K562 (cell line): ENCODE measurements at regions not wholly inside any gene's neighbourhood (a gene's known extent, or its start where the extent isn't known, plus 50 kb on each side); places are given as distances from the start of the nearest gene placed in this dataset.
A peak's percentile ranks its signal among the peaks of the same experiment; 100 is the strongest.

Experiments
- ARID1B ChIP-seq: fragments of 450-650 bp; IDR thresholded peaks from 2 replicates; pipeline ENCODE4 v1.6.1; 2016; ENCODE audit warnings: antibody characterized with exemption, mild to moderate bottlenecking, inconsistent platforms
- ASH1L ChIP-seq: fragments of 450-650 bp; IDR thresholded peaks from 2 replicates; pipeline ENCODE4 v1.6.1; 2018; ENCODE audit warnings: borderline replicate concordance, mild to moderate bottlenecking, low read depth; ENCODE audit not compliant: partially characterized antibody
- CBFA2T3 ChIP-seq: fragments of 450-650 bp; IDR thresholded peaks from 2 replicates; pipeline ENCODE4 v1.6.1; 2017
- CBX5 ChIP-seq: IDR thresholded peaks from 2 replicates; pipeline ENCODE4 v1.6.1; 2014; ENCODE audit warnings: low read depth, borderline replicate concordance
- CEBPG ChIP-seq, 3 experiments: fragments of 200-800 bp in 1 of 3; sonication (Bioruptor generic) in 1 of 3; sonication (generic) in 1 of 3; formaldehyde crosslinking in 1 of 3; IDR thresholded peaks in 2 of 3; conservative IDR thresholded peaks in 1 of 3; 2 replicates each; pipeline versions ENCODE4 v1.6.1 to v1.8.0; 2016 to 2022; ENCODE audit warnings: missing compliant biosample characterization in 2 of 3, missing genetic modification characterization in 2 of 3, mild to moderate bottlenecking in 1 of 3, missing genetic modification reagents in 1 of 3
- FIP1L1 ChIP-seq: fragments of 200-400 bp; formaldehyde crosslinking; IDR thresholded peaks from 2 replicates; pipeline ENCODE4 v1.6.1; 2018; ENCODE audit warnings: mild to moderate bottlenecking, low read depth, low read length; ENCODE audit not compliant: poor library complexity, severe bottlenecking
- FOSL1 ChIP-seq: fragments of 200-800 bp; sonication (Bioruptor generic); conservative IDR thresholded peaks from 2 replicates; pipeline ENCODE4 v1.6.1; 2016; ENCODE audit warnings: missing genetic modification characterization, missing compliant biosample characterization
- HDGF ChIP-seq: fragments of 450-650 bp; IDR thresholded peaks from 2 replicates; pipeline ENCODE4 v1.6.1; 2016
- HINFP ChIP-seq: fragments of 450-650 bp; conservative IDR thresholded peaks from 2 replicates; pipeline ENCODE4 v1.6.1; 2016; ENCODE audit warnings: missing genetic modification characterization, low read depth, mild to moderate bottlenecking, control low read depth, missing compliant biosample characterization
- MXI1 ChIP-seq: IDR thresholded peaks from 2 replicates; pipeline ENCODE4 v1.6.1; 2011; ENCODE audit warnings: low read depth, mild to moderate bottlenecking, improper control_type of control experiment, low read length
- RAD21 ChIP-seq, 2 experiments: fragments of 250-450 bp in 1 of 2; fragments of 450-650 bp in 1 of 2; sonication (Bioruptor Pico) in 1 of 2; formaldehyde crosslinking in 1 of 2; IDR thresholded peaks in 1 of 2; conservative IDR thresholded peaks in 1 of 2; 2 replicates each; pipeline versions ENCODE4 v1.4.0 to v1.8.0; 2020 to 2022; ENCODE audit warnings: mild to moderate bottlenecking in 2 of 2, moderate library complexity in 1 of 2
- SMARCB1 ChIP-seq: IDR thresholded peaks from 2 replicates; pipeline ENCODE4 v1.6.1; 2011; ENCODE audit warnings: improper control_type of control experiment, low read depth; ENCODE audit not compliant: insufficient read length
- TAL1 ChIP-seq: fragments of 450-650 bp; IDR thresholded peaks from 2 replicates; pipeline ENCODE4 v1.6.1; 2016; ENCODE audit warnings: mild to moderate bottlenecking
- TCF3 ChIP-seq: sonication (generic); formaldehyde crosslinking; IDR thresholded peaks from 2 replicates; pipeline ENCODE4 v1.4.0; 2020; ENCODE audit warnings: mild to moderate bottlenecking, missing genetic modification reagents
- TCF7L2 ChIP-seq: fragments of 150-350 bp; IDR thresholded peaks from 2 replicates; pipeline ENCODE4 v1.6.1; 2016; ENCODE audit warnings: low read depth, mild to moderate bottlenecking, low read length, moderate library complexity
- TEAD4 ChIP-seq, 2 experiments: sonication (generic) in 1 of 2; formaldehyde crosslinking in 1 of 2; IDR thresholded peaks; 2 replicates each; pipeline versions ENCODE4 v1.6.1 to v1.8.0; 2012 to 2022; ENCODE audit warnings: borderline replicate concordance in 1 of 2, inconsistent platforms in 1 of 2, low read length in 1 of 2, mild to moderate bottlenecking in 1 of 2, missing genetic modification reagents in 1 of 2
- TRIM25 ChIP-seq: fragments of 450-650 bp; IDR thresholded peaks from 2 replicates; pipeline ENCODE4 v1.7.0; 2016; ENCODE audit warnings: borderline replicate concordance
- ZBTB12 ChIP-seq: fragments of 250-450 bp; sonication (Bioruptor Pico); IDR thresholded peaks from 2 replicates; pipeline ENCODE4 v1.4.0; 2020
- ZBTB2 ChIP-seq: fragments of 450-650 bp; IDR thresholded peaks from 2 replicates; pipeline ENCODE4 v1.6.1; 2016; ENCODE audit warnings: antibody characterized with exemption
- ZBTB26 ChIP-seq: fragments of 450-650 bp; formaldehyde crosslinking; IDR thresholded peaks from 2 replicates; pipeline ENCODE4 v1.4.0; 2022; ENCODE audit warnings: missing genetic modification characterization
- ZNF212 ChIP-seq: fragments of 450-650 bp; formaldehyde crosslinking; IDR thresholded peaks from 2 replicates; pipeline ENCODE4 v1.4.0; 2020; ENCODE audit warnings: mild to moderate bottlenecking
- ZNF507 ChIP-seq: conservative IDR thresholded peaks from 2 replicates; pipeline ENCODE4 v1.6.1; 2017; ENCODE audit warnings: missing genetic modification characterization, missing compliant biosample characterization

- TF ChIP-seq TEAD4 (IDR thresholded peaks at IDR 0.05; ENCODE audit: low read length) (peak; percentile 30; the same call in 1 of the 2 replicates), TEAD4 (CRISPR knock-in tag; IDR thresholded peaks at IDR 0.05; ENCODE audit: borderline replicate concordance) (no peak), FOSL1 (tag) (no peak), CBX5 (no peak), SMARCB1 (no peak), ZNF507 (tag) (no peak), FIP1L1 (no peak), HINFP (tag) (no peak), RAD21 (CRISPR knock-in tag; conservative IDR thresholded peaks at IDR 0.05 in 1 of 2, IDR thresholded peaks at IDR 0.05 in 1 of 2) (no peak), MXI1 (no peak), TAL1 (no peak; the same call in 1 of the 2 replicates), HDGF (no peak), ZNF212 (CRISPR knock-in tag) (no peak), ASH1L (no peak), TCF3 (CRISPR knock-in tag) (peak; percentile 58), CEBPG (CRISPR knock-in tag; IDR thresholded peaks at IDR 0.05) (no peak), CEBPG (tag; conservative IDR thresholded peaks at IDR 0.05 in 1 of 2, IDR thresholded peaks at IDR 0.05 in 1 of 2) (no peak), ZBTB26 (CRISPR knock-in tag) (no peak), TRIM25 (no peak), ZBTB2 (no peak), ARID1B (peak; percentile 42; the same call in 1 of the 2 replicates), CBFA2T3 (peak; percentile 72), TCF7L2 (no peak), ZBTB12 (CRISPR knock-in tag) (no peak)
Measured at GRCh38 chr12:23303821-23304220, 645.6 kb downstream of the SOX5 start (continued).
